ENCODE measurements at regions not wholly inside any gene's neighbourhood (a gene's known extent, or its start where the extent isn't known, plus 50 kb on each side); places are given as distances from the start of the nearest gene placed in this dataset.

DNA sequence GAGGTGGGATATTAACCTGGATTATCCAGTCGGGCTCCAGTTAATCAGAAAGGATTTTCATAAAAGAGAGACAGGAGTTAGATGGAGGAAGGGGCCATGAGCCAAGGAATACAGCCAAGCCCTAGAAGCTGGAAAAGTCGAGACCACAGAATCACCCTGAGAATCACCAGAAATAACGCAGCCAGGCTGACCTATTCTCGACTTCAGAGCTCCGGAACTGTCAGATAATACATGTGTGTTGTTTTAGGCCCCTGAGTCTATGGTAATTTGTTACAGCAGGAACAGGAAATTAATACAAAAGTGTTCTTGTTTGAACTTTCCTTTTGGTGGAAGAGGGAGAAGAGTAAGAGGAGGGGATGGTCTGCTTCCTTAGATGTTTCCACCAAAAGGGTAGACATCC is 208.1 kb downstream of the JCAD start:
- intact Hi-C loops (cut with DNase I; ENCODE audit: low total_unique reads): no loop called here
- Histone ChIP-seq H3K27ac (peak overlapping the region in 1 of 2 donors; percentile 17), H3K4me3 (no peak overlapping the region)

DNA sequence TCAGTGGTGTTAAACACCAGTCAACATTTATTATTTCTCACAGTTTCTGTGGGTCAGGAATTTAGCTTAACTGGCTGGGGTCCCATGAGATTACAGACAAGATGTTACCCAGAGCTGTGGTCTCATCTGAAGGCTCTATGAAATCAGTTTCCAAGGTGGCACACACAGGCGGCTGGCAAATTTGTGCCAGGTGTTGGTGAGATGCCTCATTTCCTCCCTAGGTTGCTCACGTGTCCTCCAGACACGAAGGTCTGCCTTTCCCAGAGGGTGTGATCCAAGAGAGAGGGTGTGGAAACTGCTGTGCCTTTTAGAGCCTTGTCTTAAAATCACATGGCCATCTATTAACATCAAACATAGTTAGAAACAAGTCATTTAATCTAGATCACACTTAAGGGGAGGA is 209.0 kb downstream of the JCAD start:
- no peak for DNase-seq (ENCODE audit: low spot score in 2 of 2)
- Histone ChIP-seq H3K36me3 (no peaks in the 10 kb centered on the region), H3K27me3 (no peaks in the 10 kb centered on the region), H3K4me1 (no peaks in the 10 kb centered on the region), H3K9me3 (no peaks in the 10 kb centered on the region), H3K4me3 (no peak overlapping the region), H3K27ac (no peak overlapping the region)
- intact Hi-C loops (cut with DNase I; ENCODE audit: low total_unique reads): no loop called here
- no peak for TF ChIP-seq POLR2AphosphoS5 (IDR thresholded peaks at IDR 0.05)
- no peak for TF ChIP-seq POLR2A (IDR thresholded peaks at IDR 0.05)
- TF ChIP-seq, protein P1, sequence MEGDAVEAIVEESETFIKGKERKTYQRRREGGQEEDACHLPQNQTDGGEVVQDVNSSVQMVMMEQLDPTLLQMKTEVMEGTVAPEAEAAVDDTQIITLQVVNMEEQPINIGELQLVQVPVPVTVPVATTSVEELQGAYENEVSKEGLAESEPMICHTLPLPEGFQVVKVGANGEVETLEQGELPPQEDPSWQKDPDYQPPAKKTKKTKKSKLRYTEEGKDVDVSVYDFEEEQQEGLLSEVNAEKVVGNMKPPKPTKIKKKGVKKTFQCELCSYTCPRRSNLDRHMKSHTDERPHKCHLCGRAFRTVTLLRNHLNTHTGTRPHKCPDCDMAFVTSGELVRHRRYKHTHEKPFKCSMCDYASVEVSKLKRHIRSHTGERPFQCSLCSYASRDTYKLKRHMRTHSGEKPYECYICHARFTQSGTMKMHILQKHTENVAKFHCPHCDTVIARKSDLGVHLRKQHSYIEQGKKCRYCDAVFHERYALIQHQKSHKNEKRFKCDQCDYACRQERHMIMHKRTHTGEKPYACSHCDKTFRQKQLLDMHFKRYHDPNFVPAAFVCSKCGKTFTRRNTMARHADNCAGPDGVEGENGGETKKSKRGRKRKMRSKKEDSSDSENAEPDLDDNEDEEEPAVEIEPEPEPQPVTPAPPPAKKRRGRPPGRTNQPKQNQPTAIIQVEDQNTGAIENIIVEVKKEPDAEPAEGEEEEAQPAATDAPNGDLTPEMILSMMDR (IDR thresholded peaks at IDR 0.05): no peak

More for the DNA sequence above, 208.1 kb downstream of the JCAD start:
- no peak for DNase-seq (ENCODE audit: low spot score in 2 of 2)
- H3K4me1 ChIP-seq: no peaks in the 10 kb centered on the region
- H3K27me3 ChIP-seq: no peaks in the 10 kb centered on the region
- no peaks in the 10 kb centered on the region for H3K9me3 ChIP-seq
- TF ChIP-seq, protein P1 (IDR thresholded peaks at IDR 0.05): no peak
- H3K36me3 ChIP-seq: no peaks in the 10 kb centered on the region

DNA sequence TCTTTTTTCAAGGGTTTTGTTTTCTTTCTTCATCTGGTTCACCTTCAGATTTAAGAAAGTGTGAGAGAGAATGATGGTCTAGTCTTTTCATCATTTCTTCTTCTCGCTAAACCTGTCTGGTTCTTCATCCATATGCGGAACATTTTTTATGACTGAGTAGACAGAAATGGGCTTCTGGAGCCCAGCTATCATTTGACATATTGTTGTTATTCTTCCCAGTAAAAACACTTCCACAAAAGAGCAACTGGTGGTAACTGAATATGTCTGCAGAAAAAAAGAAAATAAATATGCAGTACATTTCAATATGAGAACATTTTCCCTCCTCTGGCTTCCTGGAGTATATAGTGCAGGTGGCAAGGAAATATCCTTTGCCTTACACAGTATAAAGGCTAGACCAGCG is 209.5 kb downstream of the JCAD start:
- Histone ChIP-seq H3K36me3 (no peaks in the 10 kb centered on the region), H3K27me3 (no peaks in the 10 kb centered on the region), H3K4me3 (peak overlapping the region in 1 of 3 donors; percentile 7), H3K27ac (peak overlapping the region in 1 of 2 donors; percentile 25), H3K4me1 (no peaks in the 10 kb centered on the region), H3K9me3 (no peaks in the 10 kb centered on the region)
- intact Hi-C loops (cut with DNase I; ENCODE audit: low total_unique reads): no loop called here
- no peak for DNase-seq (ENCODE audit: low spot score in 2 of 2)
- TF ChIP-seq POLR2A (IDR thresholded peaks at IDR 0.05): no peak
- TF ChIP-seq, protein P1 (IDR thresholded peaks at IDR 0.05): no peak
- TF ChIP-seq POLR2AphosphoS5 (IDR thresholded peaks at IDR 0.05): no peak

DNA sequence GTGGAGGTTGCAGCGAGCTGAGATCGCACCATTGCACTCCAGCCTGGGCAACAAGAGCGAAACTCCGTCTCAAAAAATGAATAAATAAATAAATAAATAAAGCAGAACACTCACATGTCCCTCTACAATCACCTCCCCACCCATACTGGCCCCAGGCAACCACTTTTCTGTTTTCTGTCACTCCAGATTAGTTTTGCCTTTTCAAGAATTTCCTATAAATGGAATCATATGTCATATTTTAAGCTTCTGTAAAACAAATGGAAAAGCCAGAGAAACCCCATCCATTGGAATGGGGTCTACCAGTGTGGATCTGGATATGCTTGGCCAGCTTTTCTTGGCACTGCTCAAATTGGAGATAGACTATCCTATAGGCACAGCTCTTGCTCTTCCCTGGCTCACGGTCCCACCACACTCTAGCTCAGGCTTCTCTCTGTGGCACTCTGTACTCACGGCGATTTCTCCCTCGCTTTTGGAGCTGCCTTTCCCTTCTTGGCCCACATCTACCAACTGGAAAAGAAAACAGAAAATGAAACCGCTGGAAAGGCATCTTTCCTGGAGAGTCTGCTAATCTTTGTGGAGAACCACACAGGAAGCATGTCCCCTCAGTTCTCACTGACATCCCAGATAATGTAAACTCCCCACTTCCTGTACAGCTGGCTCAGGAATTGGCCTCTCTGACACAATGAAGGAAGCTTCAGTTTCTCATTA is 210.1 kb downstream of the JCAD start:
- Histone ChIP-seq H3K36me3 (no peaks in the 10 kb centered on the region), H3K27ac (peak overlapping the region; percentile 25 to 57), H3K9me3 (no peaks in the 10 kb centered on the region), H3K27me3 (no peaks in the 10 kb centered on the region), H3K4me3 (peak overlapping the region in 2 of 3 donors; percentile 7 to 27), H3K4me1 (no peaks in the 10 kb centered on the region)
- intact Hi-C loops (cut with DNase I; ENCODE audit: low total_unique reads): no loop called here
- no peak for TF ChIP-seq POLR2A (IDR thresholded peaks at IDR 0.05)
- TF ChIP-seq POLR2AphosphoS5 (IDR thresholded peaks at IDR 0.05): no peak
- TF ChIP-seq, protein P1 (IDR thresholded peaks at IDR 0.05): no peak
- no peak for DNase-seq (ENCODE audit: low spot score in 2 of 2)

DNA sequence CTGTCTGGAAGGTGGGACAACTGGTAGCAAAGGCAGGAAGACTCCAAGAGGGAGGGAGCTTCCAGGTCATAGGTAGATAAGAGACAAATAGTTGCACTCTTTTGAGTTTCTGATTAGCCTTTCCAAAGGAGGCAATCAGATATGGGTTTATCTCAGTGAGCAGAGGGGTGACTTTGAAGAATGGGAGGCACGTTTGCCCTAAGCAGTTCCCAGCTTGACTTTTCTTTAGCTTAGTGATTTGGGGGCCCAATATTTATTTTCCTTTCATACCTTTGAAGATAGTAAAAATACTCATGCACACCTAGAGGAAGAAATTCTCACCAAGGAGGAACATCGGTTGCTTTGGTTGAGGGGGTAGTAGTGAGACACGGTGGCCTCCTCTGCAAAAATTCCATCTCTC is 212.1 kb upstream of the SVIL start:
- no peaks in the 10 kb centered on the region for H3K9me3 ChIP-seq
- TF ChIP-seq POLR2AphosphoS5 (IDR thresholded peaks at IDR 0.05): no peak
- TF ChIP-seq, protein P1 (IDR thresholded peaks at IDR 0.05): no peak
- no peak for TF ChIP-seq POLR2A (IDR thresholded peaks at IDR 0.05)
- no peak overlapping the region for H3K27ac ChIP-seq
- DNase-seq (ENCODE audit: low spot score in 2 of 2): no peak
- no peaks in the 10 kb centered on the region for H3K36me3 ChIP-seq
- no peaks in the 10 kb centered on the region for H3K27me3 ChIP-seq
- no peak overlapping the region for H3K4me3 ChIP-seq
- intact Hi-C loops (cut with DNase I; ENCODE audit: low total_unique reads): no loop called here
- H3K4me1 ChIP-seq: peaks cover 0 to 3% of the 10 kb centered on the region in 2 donors

Measured in breast epithelium (tissue), 4 donors.